ENCODE measurements at regions not wholly inside any gene's neighbourhood (a gene's known extent, or its start where the extent isn't known, plus 50 kb on each side); places are given as distances from the start of the nearest gene placed in this dataset.
"Not testable (repeated sequence)": the region's sequence is repeated elsewhere in the genome, so short reads cannot be mapped to it uniquely, and the experiment has no call there.

DNA sequence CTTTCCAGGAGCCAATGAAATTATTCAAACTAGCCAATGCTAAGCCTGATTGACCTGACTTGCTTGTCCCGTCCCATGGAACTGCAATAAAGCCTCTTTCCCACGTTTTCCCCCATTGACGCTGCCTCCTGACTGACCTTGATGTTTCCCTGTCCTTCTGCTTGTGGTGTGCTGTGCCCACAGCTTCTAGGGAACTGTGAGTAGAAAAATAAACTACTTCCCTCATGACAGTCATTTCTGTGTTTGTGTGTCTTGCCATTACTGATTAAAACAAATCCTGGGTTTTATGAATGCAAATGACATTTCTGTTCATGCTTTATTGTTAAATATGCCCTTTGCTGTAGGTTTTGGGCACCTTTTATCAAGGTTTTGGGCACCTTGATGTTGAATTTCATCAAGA lies 91.3 kb upstream of the ABI1 start:
- Histone ChIP-seq H3K9ac (ENCODE audit: low read depth, low read length) (no peak overlapping the region), H3K9me3 (ENCODE audit: control insufficient read depth, insufficient read depth, low read length) (no peaks in the 10 kb centered on the region; the same call in 1 of the 2 replicates), H3K4me3 (ENCODE audit: low read depth, low read length) (no peak overlapping the region), H3K36me3 (ENCODE audit: control insufficient read depth, insufficient read depth, low read length) (no peaks in the 10 kb centered on the region), H3K4me1 (ENCODE audit: control insufficient read depth, insufficient read depth, low read length) (no peaks in the 10 kb centered on the region), H3K27ac (ENCODE audit: low read depth, low read length) (no peak overlapping the region), H3K27me3 (ENCODE audit: control insufficient read depth, insufficient read depth, low read length) (no peaks in the 10 kb centered on the region)

DNA sequence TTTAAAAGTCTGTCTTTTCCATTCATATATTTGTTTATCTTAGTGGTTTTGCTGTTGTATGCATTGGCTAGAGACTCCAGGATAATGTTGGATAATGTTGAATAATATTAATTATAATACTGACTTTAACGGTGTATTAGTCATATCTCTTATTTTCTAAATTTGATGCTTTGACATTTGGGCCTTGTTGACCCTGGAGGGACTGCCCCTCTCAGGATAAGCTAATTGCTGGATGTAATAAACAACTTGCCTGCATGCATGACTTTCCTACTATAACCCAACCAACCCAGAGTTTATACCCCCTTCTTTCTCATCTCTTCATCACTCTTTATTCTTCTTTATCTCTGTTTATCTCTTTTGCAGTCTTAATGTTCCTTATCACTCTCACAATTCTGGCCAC lies 90.9 kb upstream of the ABI1 start:
- Histone ChIP-seq H3K9ac (ENCODE audit: low read depth, low read length) (no peak overlapping the region), H3K4me3 (ENCODE audit: low read depth, low read length) (no peak overlapping the region), H3K9me3 (ENCODE audit: control insufficient read depth, insufficient read depth, low read length) (no peaks in the 10 kb centered on the region; the same call in 1 of the 2 replicates), H3K36me3 (ENCODE audit: control insufficient read depth, insufficient read depth, low read length) (no peaks in the 10 kb centered on the region), H3K4me1 (ENCODE audit: control insufficient read depth, insufficient read depth, low read length) (no peaks in the 10 kb centered on the region), H3K27ac (ENCODE audit: low read depth, low read length) (no peak overlapping the region), H3K27me3 (ENCODE audit: control insufficient read depth, insufficient read depth, low read length) (no peaks in the 10 kb centered on the region)

DNA sequence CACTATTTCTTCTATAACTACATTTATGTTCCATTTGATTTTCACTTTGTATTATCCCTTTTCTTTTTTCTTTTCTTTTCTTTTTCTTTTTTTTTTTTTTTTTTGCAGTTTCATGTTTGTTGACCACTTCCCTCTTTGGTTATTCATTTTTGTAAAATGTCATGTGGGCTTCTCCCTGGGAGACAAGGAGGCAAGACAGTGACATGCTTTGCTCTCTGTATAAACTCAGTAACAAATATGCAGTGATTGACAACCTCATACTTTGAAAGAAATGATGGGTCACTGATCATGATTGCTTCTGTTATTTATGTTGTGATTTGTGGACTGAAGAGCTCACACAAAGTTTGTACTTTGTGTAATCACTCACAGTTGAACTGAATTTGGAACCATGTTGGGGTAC lies 90.2 kb upstream of the ABI1 start:
- no peak overlapping the region for H3K27ac ChIP-seq (ENCODE audit: low read depth, low read length)
- H3K36me3 ChIP-seq (ENCODE audit: control insufficient read depth, insufficient read depth, low read length) = no peaks in the 10 kb centered on the region
- H3K9ac ChIP-seq (ENCODE audit: low read depth, low read length) = no peak overlapping the region
- H3K4me3 ChIP-seq (ENCODE audit: low read depth, low read length) = no peak overlapping the region
- H3K9me3 ChIP-seq (ENCODE audit: control insufficient read depth, insufficient read depth, low read length) = no peaks in the 10 kb centered on the region; the same call in 1 of the 2 replicates
- no peaks in the 10 kb centered on the region for H3K4me1 ChIP-seq (ENCODE audit: control insufficient read depth, insufficient read depth, low read length)
- no peaks in the 10 kb centered on the region for H3K27me3 ChIP-seq (ENCODE audit: control insufficient read depth, insufficient read depth, low read length)

DNA sequence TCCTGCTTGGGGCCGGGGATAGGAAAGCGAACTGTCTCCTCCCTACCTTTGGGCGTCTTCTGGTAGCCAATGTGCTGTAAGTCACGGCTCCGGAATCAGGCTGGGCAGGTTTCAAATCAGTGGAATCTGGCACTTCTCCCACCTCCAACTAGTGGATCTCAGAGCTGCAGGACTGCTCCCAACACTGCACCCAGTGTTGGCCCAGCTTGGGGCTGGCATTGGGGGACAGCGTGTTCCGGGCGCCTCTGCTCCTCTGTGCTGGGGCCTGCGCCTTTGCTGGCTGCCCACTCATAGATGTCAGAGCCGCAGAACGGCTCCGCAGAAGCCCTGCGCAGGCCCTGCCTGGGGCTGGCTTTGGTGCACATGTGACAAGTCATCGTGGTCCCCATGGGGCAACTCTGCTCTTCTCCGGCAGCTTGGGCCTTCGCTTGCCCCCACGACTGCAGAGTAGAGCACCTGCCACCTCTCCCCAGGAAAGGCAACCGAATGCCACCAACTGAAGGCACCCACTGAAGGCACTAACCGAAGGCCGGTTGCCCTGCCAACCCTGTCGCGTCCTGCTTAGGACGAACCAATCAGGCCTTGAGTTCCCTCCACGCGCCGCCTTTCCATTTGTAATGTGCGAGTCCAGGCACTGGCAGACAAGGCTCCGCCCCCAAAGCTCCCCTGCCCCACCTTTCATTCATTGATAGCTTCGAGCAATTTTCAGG lies 85.5 kb upstream of the ABI1 start:
- Histone ChIP-seq H3K27me3 (ENCODE audit: control insufficient read depth, insufficient read depth, low read length) (no peaks in the 10 kb centered on the region), H3K27ac (ENCODE audit: low read depth, low read length) (no peak overlapping the region), H3K36me3 (ENCODE audit: control insufficient read depth, insufficient read depth, low read length) (no peaks in the 10 kb centered on the region), H3K9ac (ENCODE audit: low read depth, low read length) (no peak overlapping the region), H3K9me3 (ENCODE audit: control insufficient read depth, insufficient read depth, low read length) (no peaks in the 10 kb centered on the region; the same call in 1 of the 2 replicates), H3K4me1 (ENCODE audit: control insufficient read depth, insufficient read depth, low read length) (no peaks in the 10 kb centered on the region), H3K4me3 (ENCODE audit: low read depth, low read length) (no peak overlapping the region)

DNA sequence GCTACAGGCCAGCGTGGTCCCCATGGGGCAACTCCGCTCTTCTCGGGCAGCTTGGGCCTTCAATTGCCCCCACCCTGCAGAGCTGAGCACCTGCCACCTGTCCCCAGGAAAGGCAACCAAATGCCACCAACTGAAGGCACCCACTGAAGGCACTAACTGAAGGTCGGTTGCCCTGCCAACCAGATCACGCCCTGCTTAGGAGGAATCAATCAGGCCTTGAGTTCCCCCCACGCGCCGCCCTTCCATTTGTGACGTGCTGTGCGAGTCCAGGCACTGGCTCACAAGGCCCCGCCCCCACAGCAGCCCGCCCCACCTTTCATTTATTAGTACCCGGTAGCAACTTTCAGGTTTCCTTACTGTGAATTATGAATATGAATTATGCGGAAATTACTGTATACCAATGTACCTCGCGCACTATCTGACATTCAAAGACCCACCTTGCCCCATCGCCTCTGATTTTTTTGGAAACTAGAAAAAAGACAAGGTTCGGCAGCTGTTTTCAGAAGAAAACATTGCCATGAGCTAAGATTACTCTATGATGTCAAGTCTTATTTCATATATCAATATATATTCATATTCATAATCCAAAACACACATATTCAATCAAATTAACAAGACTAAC lies 83.6 kb upstream of the ABI1 start:
- Histone ChIP-seq H3K27me3 (ENCODE audit: control insufficient read depth, insufficient read depth, low read length) (no peaks in the 10 kb centered on the region), H3K4me1 (ENCODE audit: control insufficient read depth, insufficient read depth, low read length) (no peaks in the 10 kb centered on the region), H3K9ac (ENCODE audit: low read depth, low read length) (no peak overlapping the region), H3K9me3 (ENCODE audit: control insufficient read depth, insufficient read depth, low read length) (no peaks in the 10 kb centered on the region), H3K4me3 (ENCODE audit: low read depth, low read length) (no peak overlapping the region), H3K36me3 (ENCODE audit: control insufficient read depth, insufficient read depth, low read length) (no peaks in the 10 kb centered on the region), H3K27ac (ENCODE audit: low read depth, low read length) (no peak overlapping the region)

DNA sequence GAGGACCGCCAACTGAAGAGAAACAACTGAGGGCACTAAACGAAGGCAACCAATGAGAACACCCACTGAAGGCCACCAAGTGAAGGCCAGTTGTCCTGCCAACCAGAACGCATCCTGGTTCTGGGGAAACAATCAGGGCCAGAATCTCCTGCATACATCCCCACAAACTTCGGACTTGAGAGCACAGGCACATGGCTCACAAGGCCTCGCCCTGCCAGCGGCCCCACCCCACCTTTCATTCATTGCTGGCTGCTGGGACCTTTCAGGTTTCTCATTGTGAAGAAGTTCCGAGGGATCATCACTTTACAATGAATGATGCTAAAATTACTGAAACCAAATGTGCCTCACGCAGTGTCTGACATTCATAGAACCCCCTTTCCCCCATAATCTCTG lies 79.2 kb upstream of the ABI1 start:
- Histone ChIP-seq H3K4me1 (ENCODE audit: control insufficient read depth, insufficient read depth, low read length) (no peaks in the 10 kb centered on the region), H3K9me3 (ENCODE audit: control insufficient read depth, insufficient read depth, low read length) (no peaks in the 10 kb centered on the region), H3K4me3 (ENCODE audit: low read depth, low read length) (no peak overlapping the region), H3K27me3 (ENCODE audit: control insufficient read depth, insufficient read depth, low read length) (no peaks in the 10 kb centered on the region), H3K9ac (ENCODE audit: low read depth, low read length) (no peak overlapping the region), H3K36me3 (ENCODE audit: control insufficient read depth, insufficient read depth, low read length) (no peaks in the 10 kb centered on the region), H3K27ac (ENCODE audit: low read depth, low read length) (no peak overlapping the region)

DNA sequence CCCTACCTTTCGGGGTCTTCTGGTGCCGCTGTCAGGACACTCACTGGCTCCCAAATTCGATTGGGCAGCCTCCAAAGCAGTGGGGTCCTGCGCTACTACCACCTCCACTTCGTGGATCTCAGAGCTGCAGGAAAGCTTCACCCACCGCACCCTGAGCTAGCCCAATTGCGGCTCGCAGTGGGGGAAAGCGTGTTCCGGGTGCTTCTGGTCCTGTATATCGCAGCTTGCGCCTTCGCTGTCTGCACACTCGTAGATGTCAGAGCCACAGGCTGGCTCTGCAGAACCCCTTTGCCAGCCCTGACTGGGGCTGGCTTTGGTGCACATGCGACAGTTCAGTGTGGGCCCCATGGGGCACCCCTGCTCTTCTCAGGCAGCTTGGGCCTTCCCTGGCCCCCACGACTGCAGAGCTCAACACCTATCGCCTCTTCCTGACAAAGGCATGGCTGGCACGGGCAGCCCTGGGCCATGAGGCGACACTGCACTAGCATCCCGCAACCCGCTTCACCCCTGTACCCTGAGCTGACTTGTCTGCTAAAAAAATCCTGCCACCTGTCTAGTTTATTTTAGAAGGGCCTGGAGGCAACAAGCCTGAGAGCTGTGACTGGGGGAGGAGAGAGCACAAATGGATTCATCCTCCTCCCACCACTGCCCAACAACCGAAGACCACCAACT lies 78.7 kb upstream of the ABI1 start:
- no peaks in the 10 kb centered on the region for H3K9me3 ChIP-seq (ENCODE audit: control insufficient read depth, insufficient read depth, low read length)
- H3K36me3 ChIP-seq (ENCODE audit: control insufficient read depth, insufficient read depth, low read length) = no peaks in the 10 kb centered on the region
- H3K4me3 ChIP-seq (ENCODE audit: low read depth, low read length) = no peak overlapping the region
- H3K9ac ChIP-seq (ENCODE audit: low read depth, low read length) = no peak overlapping the region
- no peak overlapping the region for H3K27ac ChIP-seq (ENCODE audit: low read depth, low read length)
- H3K27me3 ChIP-seq (ENCODE audit: control insufficient read depth, insufficient read depth, low read length) = no peaks in the 10 kb centered on the region
- no peaks in the 10 kb centered on the region for H3K4me1 ChIP-seq (ENCODE audit: control insufficient read depth, insufficient read depth, low read length)

DNA sequence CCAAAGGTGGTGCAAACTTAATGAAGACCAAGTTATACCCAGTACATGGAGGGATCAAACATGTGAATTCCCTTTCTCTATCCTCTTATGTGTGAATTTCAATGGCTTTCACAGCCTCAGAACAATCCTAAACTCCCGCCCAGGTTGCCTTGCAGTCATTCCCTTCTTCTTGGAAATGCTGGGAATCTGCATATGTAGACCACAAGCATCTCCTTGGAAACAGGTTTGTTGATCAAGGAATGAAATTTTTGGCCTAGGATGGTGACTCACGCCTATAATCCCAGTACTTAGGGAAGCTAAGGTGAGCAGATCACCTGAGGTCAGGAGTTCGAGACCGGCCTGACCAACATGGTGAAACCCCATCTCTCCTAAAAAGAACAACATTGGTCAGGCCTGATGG lies 77.8 kb upstream of the ABI1 start:
- Histone ChIP-seq H3K27ac (ENCODE audit: low read depth, low read length) (no peak overlapping the region), H3K9me3 (ENCODE audit: control insufficient read depth, insufficient read depth, low read length) (no peaks in the 10 kb centered on the region), H3K27me3 (ENCODE audit: control insufficient read depth, insufficient read depth, low read length) (no peaks in the 10 kb centered on the region)

DNA sequence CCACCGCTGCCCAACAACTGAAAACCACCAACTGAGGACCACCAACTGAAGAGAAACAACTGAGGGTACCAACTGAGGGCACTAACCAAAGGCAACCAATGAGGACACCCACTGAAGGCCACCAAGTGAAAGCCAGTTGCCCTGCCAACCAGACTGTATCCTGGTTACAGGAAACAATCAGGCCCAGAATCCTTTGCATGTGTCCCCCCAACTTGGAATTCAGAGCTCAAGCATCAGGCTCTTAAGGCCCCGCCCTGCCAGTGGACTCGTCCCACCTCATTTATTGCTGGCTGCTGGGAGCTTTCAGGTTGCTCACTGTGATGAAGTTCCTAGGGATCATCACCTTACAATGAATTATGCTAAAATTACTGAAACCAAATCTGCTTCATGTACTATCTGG lies 76.6 kb upstream of the ABI1 start:
- Histone ChIP-seq H3K36me3 (ENCODE audit: control insufficient read depth, insufficient read depth, low read length) (no peaks in the 10 kb centered on the region), H3K4me3 (ENCODE audit: low read depth, low read length) (no peak overlapping the region), H3K4me1 (ENCODE audit: control insufficient read depth, insufficient read depth, low read length) (no peaks in the 10 kb centered on the region), H3K9ac (ENCODE audit: low read depth, low read length) (no peak overlapping the region), H3K27ac (ENCODE audit: low read depth, low read length) (no peak overlapping the region), H3K27me3 (ENCODE audit: control insufficient read depth, insufficient read depth, low read length) (no peaks in the 10 kb centered on the region), H3K9me3 (ENCODE audit: control insufficient read depth, insufficient read depth, low read length) (no peaks in the 10 kb centered on the region)

More for the DNA sequence above, 77.8 kb upstream of the ABI1 start:
- Histone ChIP-seq H3K4me3 (ENCODE audit: low read depth, low read length) (no peak overlapping the region), H3K4me1 (ENCODE audit: control insufficient read depth, insufficient read depth, low read length) (no peaks in the 10 kb centered on the region), H3K9ac (ENCODE audit: low read depth, low read length) (no peak overlapping the region), H3K36me3 (ENCODE audit: control insufficient read depth, insufficient read depth, low read length) (no peaks in the 10 kb centered on the region)

DNA sequence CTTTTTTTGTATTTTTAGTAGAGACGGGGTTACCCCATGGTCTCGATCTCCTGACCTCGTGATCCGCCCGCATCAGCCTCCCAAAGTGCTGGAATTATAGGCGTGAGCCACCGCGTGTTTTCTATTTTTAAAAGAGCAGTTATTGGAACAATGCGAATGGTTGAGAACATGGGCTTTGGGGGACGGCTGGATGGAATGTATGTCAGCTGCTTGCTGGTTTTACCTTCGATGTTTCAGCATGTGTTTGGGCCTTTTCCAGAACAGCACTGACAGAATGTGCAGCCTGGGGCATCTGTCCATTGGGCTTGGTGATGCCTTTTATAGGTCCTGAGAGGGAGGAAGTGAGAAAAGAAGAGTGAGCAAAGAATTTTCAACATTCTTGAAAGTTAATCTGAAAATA lies 73.4 kb upstream of the ABI1 start:
- not testable (repeated sequence) for H3K27me3 ChIP-seq (ENCODE audit: control insufficient read depth, insufficient read depth, low read length); H3K4me3 ChIP-seq (ENCODE audit: low read depth, low read length)

DNA sequence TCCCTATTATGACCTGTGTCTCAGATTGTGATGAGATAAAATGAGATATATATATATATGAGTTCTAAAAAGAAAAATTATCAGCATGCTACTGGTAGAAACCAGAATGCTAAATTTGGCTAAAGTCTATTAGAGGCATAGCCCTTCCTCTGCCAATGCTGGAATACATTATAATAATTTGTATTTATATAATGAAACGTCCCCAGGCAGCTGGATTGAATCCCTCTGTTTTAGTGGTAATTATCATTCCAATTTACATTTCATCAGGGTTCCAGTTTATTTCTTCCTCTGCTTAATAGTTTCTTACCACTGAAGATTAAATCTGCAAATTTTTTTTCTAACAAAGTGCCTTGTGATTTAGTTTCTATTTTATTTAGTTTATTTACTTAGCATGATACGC lies 71.8 kb upstream of the ABI1 start:
- Histone ChIP-seq H3K4me1 (ENCODE audit: control insufficient read depth, insufficient read depth, low read length) (peaks cover 4% of the 10 kb centered on the region; the same call in 1 of the 2 replicates), H3K27me3 (ENCODE audit: control insufficient read depth, insufficient read depth, low read length) (no peaks in the 10 kb centered on the region), H3K4me3 (ENCODE audit: low read depth, low read length) (no peak overlapping the region), H3K36me3 (ENCODE audit: control insufficient read depth, insufficient read depth, low read length) (no peaks in the 10 kb centered on the region), H3K9ac (ENCODE audit: low read depth, low read length) (no peak overlapping the region), H3K9me3 (ENCODE audit: control insufficient read depth, insufficient read depth, low read length) (no peaks in the 10 kb centered on the region), H3K27ac (ENCODE audit: low read depth, low read length) (no peak overlapping the region)

More for the DNA sequence above, 73.4 kb upstream of the ABI1 start:
- H3K27ac ChIP-seq (ENCODE audit: low read depth, low read length); H3K9me3 ChIP-seq (ENCODE audit: control insufficient read depth, insufficient read depth, low read length); H3K36me3 ChIP-seq (ENCODE audit: control insufficient read depth, insufficient read depth, low read length); H3K9ac ChIP-seq (ENCODE audit: low read depth, low read length); H3K4me1 ChIP-seq (ENCODE audit: control insufficient read depth, insufficient read depth, low read length): not testable (repeated sequence)

Measured in HUES48 (cell line).